ENCODE measurements at regions not wholly inside any gene's neighbourhood (a gene's known extent, or its start where the extent isn't known, plus 50 kb on each side); places are given as distances from the start of the nearest gene placed in this dataset.

DNA sequence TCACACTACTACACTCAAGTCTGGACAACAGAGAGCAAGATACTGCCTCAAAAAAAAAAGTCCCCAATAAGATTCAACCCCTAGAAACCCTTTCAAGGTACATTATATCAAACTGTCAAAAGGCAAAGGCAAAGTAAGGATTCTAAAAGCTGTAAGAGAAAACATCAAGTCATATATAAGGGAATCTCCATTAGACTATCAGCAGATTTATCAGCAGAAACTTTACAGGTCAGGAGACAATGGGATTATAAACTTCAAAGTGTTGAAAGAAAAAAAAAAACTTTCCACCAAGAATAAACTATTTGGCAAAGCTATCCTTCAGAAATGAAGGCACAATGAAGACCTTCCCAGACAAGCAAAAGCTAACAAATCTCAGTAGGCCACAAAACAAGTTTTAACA, 63.5 kb upstream of the DMRT1 start:
- DNase-seq = no peak

DNA sequence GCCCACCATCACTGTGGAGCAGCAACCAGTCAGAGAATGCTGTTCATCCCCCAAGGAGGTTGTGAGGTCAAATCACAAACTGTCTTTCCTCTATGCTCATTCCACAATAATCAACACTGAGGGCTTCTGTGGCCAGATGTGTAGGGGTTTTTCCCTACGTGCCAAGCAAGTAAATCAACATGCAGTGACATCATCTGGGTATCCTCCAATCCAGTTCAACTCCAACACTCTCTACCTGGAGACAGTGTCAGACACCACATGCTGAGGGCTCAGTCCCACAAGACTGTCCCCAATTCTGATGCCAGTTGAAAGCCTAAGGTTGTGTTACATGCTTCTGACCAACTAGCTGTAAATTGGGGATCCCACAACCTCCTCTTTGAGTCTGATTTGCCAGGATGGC, 57.3 kb upstream of the DMRT1 start:
- no peak for DNase-seq

DNA sequence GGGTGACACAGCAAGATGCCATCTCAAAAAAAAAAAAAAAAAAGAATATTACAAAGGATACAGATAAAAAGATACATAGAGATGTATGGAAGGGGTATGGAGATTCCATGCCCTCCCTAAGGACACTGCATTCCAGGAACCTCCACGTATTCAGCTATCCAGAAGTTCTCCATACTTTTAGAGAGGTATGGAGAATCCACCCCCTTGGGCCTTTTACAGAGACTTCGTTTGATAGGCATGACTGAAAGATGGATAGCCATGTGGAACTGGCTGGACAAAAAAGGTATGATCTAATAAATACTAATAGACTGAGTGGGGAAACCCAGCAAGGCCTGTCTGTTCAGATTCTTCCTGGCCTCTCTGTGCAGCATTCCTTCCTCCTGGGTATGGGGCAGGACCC, 56.6 kb upstream of the DMRT1 start:
- DNase-seq = no peak

DNA sequence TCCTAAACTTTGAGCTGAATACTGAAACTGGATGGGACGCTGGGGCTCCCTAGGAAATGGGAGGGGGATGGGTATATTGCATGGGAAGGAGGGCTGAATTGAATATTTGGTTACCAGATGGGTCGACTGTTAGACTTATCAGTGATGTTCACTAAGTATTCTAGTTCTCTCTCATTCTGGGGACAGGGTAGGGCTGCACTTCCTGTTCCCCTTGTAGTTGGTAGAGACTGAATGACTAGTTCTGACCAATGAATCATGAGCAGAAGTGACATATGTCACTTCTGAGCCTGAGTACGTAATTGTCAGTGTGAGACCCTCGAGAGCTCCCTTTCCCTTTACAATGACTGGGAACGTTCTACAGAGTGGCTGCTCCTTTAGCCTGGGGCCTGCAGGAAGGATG, 55.5 kb upstream of the DMRT1 start:
- no peak for DNase-seq

DNA sequence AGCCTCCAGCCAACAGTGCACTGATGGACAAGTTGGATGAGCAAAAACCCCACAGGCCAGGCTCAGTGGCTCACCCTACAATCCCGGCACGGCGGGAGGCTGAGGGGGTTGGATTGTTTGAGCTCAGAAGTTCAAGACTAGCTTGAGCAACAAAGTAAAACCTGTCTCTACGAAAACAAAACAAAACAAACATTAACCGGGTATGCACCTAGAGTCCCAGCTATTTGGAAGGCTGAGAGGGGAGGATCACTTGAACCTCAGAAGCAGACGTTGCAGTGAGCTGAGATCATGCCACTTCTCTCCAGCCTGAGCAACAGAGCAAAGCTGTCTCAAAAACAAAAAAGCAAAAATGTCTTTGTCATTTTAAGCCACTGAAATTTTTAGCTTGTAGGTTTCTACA, 55.1 kb upstream of the DMRT1 start:
- no peak for DNase-seq

DNA sequence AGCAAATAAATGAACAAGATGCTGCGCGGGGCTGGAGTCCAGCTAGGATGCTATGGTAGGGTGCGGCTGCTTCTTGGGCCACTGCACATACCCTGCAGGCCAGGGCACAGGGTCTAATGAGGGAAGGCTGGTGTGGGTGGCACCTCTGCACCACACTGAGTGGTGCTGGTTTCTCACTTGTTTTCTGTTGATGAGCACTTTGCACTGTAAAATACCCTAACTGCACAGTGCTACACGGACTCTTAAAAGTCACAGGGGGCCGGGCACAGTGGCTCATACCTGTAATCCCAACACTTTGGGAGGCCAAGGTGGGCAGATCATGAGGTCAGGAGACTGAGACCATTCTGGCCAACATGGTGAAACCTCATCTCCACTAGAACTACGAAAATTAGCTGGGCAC, 52.7 kb upstream of the DMRT1 start:
- no peak for DNase-seq

Measured in GF-D8 (cell line).